ENCODE measurements at regions not wholly inside any gene's neighbourhood (a gene's known extent, or its start where the extent isn't known, plus 50 kb on each side); places are given as distances from the start of the nearest gene placed in this dataset.

GRCh38 chr7:110105307-110105706 lies 985.6 kb upstream of the LRRN3 start:
- DNase-seq (ENCODE audit: low read depth) = no peak
- TF ChIP-seq, protein P1, sequence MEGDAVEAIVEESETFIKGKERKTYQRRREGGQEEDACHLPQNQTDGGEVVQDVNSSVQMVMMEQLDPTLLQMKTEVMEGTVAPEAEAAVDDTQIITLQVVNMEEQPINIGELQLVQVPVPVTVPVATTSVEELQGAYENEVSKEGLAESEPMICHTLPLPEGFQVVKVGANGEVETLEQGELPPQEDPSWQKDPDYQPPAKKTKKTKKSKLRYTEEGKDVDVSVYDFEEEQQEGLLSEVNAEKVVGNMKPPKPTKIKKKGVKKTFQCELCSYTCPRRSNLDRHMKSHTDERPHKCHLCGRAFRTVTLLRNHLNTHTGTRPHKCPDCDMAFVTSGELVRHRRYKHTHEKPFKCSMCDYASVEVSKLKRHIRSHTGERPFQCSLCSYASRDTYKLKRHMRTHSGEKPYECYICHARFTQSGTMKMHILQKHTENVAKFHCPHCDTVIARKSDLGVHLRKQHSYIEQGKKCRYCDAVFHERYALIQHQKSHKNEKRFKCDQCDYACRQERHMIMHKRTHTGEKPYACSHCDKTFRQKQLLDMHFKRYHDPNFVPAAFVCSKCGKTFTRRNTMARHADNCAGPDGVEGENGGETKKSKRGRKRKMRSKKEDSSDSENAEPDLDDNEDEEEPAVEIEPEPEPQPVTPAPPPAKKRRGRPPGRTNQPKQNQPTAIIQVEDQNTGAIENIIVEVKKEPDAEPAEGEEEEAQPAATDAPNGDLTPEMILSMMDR (conservative IDR thresholded peaks at IDR 0.05; ENCODE audit: low read depth, low read length) = no peak

DNA sequence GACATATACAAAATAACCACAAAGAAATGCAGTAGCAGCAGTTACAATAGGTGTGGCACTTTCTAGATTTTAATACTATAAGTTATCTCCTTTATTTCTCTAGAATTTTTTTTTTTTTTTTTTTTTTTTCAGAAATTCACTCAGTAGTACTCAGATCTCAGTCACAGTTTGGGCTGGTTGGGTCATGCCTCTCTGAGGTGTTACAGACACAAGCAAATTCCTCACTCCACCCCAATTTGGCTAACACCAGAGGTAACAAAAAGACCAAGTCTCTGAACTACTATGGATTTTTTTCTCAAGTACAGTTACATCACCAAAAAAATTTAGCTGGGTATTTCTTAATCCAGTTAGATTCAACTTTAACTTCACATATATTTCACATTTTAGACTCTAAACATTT lies 985.1 kb upstream of the LRRN3 start:
- no peak overlapping the region for H3K4me3 ChIP-seq (ENCODE audit: low read depth, low read length)
- no peak for DNase-seq (ENCODE audit: low read depth)
- TF ChIP-seq, protein P1 (conservative IDR thresholded peaks at IDR 0.05; ENCODE audit: low read depth, low read length) = no peak

More at GRCh38 chr7:110105307-110105706, 985.6 kb upstream of the LRRN3 start:
- no peak overlapping the region for H3K4me3 ChIP-seq (ENCODE audit: low read depth, low read length)

- peak; percentile 17 for DNase-seq (ENCODE audit: low read depth)
- no peak overlapping the region for H3K4me3 ChIP-seq (ENCODE audit: low read depth, low read length)
These were observed 970.9 kb upstream of the LRRN3 start for GRCh38 chr7:110119883-110120581.

DNA sequence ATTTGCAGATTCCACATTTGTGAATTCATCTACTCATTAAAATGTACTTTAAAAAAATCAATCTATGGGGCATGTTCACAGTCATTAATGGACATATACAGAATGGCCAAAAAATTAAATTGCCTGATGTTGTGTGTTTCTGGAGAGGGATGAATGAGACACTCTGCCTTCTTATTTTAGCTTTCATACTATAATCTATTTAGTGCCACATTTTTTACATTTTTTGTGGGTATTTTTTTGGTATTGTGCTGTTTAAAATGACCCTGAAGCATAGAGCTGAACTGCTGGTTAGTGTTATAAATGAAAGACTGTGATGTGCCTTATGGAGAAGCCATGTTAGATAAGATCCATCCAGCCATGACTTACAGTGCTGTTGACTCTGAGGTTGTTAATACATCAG lies 961.8 kb upstream of the LRRN3 start:
- TF ChIP-seq, protein P1 (conservative IDR thresholded peaks at IDR 0.05; ENCODE audit: low read depth, low read length) = no peak
- no peak for DNase-seq (ENCODE audit: low read depth)
- H3K4me3 ChIP-seq (ENCODE audit: low read depth, low read length) = no peak overlapping the region

More at GRCh38 chr7:110119883-110120581, 970.9 kb upstream of the LRRN3 start:
- TF ChIP-seq, protein P1 (conservative IDR thresholded peaks at IDR 0.05; ENCODE audit: low read depth, low read length) = no peak

DNA sequence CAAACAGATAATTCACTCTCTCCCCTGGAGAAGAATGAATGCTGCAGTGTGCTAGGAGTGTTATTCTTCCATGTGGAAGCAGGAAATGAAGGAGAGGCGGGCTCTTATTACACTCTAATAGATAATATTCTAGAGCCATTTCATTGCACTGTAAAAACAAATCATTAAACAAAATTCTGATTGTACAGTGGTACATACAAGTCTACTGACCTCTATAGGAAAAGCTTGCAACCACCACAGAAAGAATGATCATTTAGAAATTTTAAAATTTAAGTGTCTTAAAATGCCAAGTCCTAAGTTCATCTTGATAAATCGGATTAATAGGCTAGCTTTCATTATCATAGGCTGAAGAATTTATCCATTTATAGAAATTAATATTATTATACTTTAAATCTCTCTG lies 960.3 kb upstream of the LRRN3 start:
- no peak overlapping the region for H3K4me3 ChIP-seq (ENCODE audit: low read depth, low read length)
- peak; percentile 24 for DNase-seq (ENCODE audit: low read depth)
- TF ChIP-seq, protein P1 (conservative IDR thresholded peaks at IDR 0.05; ENCODE audit: low read depth, low read length) = peak; percentile 28

DNA sequence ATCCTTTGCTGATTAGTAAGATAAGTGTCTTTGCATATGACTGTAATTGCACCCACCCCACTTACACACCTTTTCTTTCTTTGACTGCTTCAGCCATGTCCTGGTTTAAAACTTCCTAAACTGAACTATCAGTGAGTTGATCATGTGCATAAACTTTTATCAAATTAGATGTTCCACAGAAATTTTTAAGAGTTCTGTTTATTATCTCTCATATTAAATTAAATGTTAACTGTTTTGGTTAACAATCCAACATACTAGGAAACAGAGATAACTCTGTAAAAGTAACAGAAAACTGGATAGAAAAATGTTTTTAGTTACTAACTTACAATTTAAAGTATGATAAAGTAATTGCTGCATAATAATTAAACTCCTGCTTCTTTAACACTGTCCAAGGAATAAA lies 959.6 kb upstream of the LRRN3 start:
- no peak overlapping the region for H3K4me3 ChIP-seq (ENCODE audit: low read depth, low read length)
- TF ChIP-seq, protein P1 (conservative IDR thresholded peaks at IDR 0.05; ENCODE audit: low read depth, low read length) = no peak
- DNase-seq (ENCODE audit: low read depth) = no peak

GRCh38 chr7:110139056-110139455 lies 951.9 kb upstream of the LRRN3 start:
- DNase-seq (ENCODE audit: low read depth) = no peak
- no peak overlapping the region for H3K4me3 ChIP-seq (ENCODE audit: low read depth, low read length)
- TF ChIP-seq, protein P1 (conservative IDR thresholded peaks at IDR 0.05; ENCODE audit: low read depth, low read length) = no peak
